HEK293 (cell line): ENCODE measurements at regions not wholly inside any gene's neighbourhood (a gene's known extent, or its start where the extent isn't known, plus 50 kb on each side); places are given as distances from the start of the nearest gene placed in this dataset.

Experiments used
- CTCF ChIA-PET: fragments of 350-600 bp; formaldehyde crosslinking; extraction: SDS; loops from one replicate; lab custom pipeline; 2021; ENCODE audit warnings: antibody characterized with exemption; lab: Yijun Ruan, JAX
- POLR2A ChIA-PET: fragments of 300-600 bp; formaldehyde crosslinking; extraction: SDS; loops from one replicate; lab custom pipeline; 2020; ENCODE audit warnings: antibody characterized with exemption, inconsistent platforms; lab: Yijun Ruan, JAX
- H3K27ac ChIP-seq: fragments of 200-500 bp; sonication (Bioruptor generic); 2 replicates; pipeline ENCODE4 v1.5.1; 2014; ENCODE audit warnings: low read depth, low read length, control low read depth, inconsistent platforms; ENCODE audit errors: extremely low read depth
- H3K36me3 ChIP-seq, 2 experiments: fragments of 200-500 bp in 1 of 2; sonication (Bioruptor generic) in 1 of 2; 1 replicate in 1 of 2; 2 replicates in 1 of 2; pipeline ENCODE4 v1.5.1; 2014 to 2017; ENCODE audit warnings: inconsistent platforms in 2 of 2, low read length in 2 of 2; ENCODE audit not compliant: control insufficient read depth in 2 of 2, insufficient read depth in 1 of 2
- H3K4me1 ChIP-seq: fragments of 200-500 bp; sonication (Bioruptor generic); 2 replicates; pipeline ENCODE4 v1.5.1; 2014; ENCODE audit warnings: mild to moderate bottlenecking, low read length, inconsistent platforms; ENCODE audit not compliant: control insufficient read depth, insufficient read depth
- H3K4me3 ChIP-seq: 2 replicates; pipeline ENCODE4 v1.5.1; 2011; ENCODE audit warnings: low read depth, mild to moderate bottlenecking, control low read depth, low read length, moderate library complexity
- H3K9me3 ChIP-seq: fragments of 200-500 bp; sonication (Bioruptor generic); 2 replicates; pipeline ENCODE4 v1.5.1; 2014; ENCODE audit warnings: low read depth, low read length, inconsistent platforms; ENCODE audit not compliant: control insufficient read depth, insufficient read depth
- EGR2 ChIP-seq: fragments of 450-650 bp; formaldehyde crosslinking; IDR thresholded peaks from 2 replicates; pipeline ENCODE4 v1.5.1; 2016; ENCODE audit warnings: low read depth, missing biosample characterization, missing genetic modification characterization
- KLF16 ChIP-seq: fragments of 450-650 bp; formaldehyde crosslinking; IDR thresholded peaks from 2 replicates; pipeline ENCODE4 v1.5.1; 2017; ENCODE audit warnings: missing biosample characterization, missing genetic modification characterization
- SP7 ChIP-seq: fragments of 450-650 bp; formaldehyde crosslinking; IDR thresholded peaks from 2 replicates; pipeline ENCODE4 v1.5.1; 2016; ENCODE audit warnings: missing biosample characterization, missing genetic modification characterization
- YY2 ChIP-seq: fragments of 450-650 bp; formaldehyde crosslinking; IDR thresholded peaks from 2 replicates; pipeline ENCODE4 v1.5.1; 2016; ENCODE audit warnings: missing biosample characterization, missing genetic modification characterization
- ZBTB17 ChIP-seq: fragments of 450-650 bp; formaldehyde crosslinking; IDR thresholded peaks from 2 replicates; pipeline ENCODE4 v1.5.1; 2016; ENCODE audit warnings: missing biosample characterization, missing genetic modification characterization
- ZFP41 ChIP-seq: fragments of 450-650 bp; formaldehyde crosslinking; IDR thresholded peaks from 2 replicates; pipeline ENCODE4 v1.5.1; 2016; ENCODE audit warnings: missing biosample characterization, missing genetic modification characterization, borderline replicate concordance
- ZFP69B ChIP-seq: fragments of 450-650 bp; formaldehyde crosslinking; IDR thresholded peaks from 2 replicates; pipeline ENCODE4 v1.5.1; 2016; ENCODE audit warnings: missing biosample characterization, missing genetic modification characterization
- ZNF239 ChIP-seq: fragments of 450-650 bp; formaldehyde crosslinking; IDR thresholded peaks from 2 replicates; pipeline ENCODE4 v1.5.1; 2016; ENCODE audit warnings: missing biosample characterization, missing genetic modification characterization
- ZNF266 ChIP-seq: fragments of 450-650 bp; formaldehyde crosslinking; IDR thresholded peaks from 2 replicates; pipeline ENCODE4 v1.5.1; 2016; ENCODE audit warnings: missing biosample characterization, missing genetic modification characterization, low read depth
- ZNF302 ChIP-seq: fragments of 450-650 bp; formaldehyde crosslinking; IDR thresholded peaks from 2 replicates; pipeline ENCODE4 v1.5.1; 2016; ENCODE audit warnings: missing biosample characterization, missing genetic modification characterization, low read depth
- ZNF398 ChIP-seq: fragments of 450-650 bp; formaldehyde crosslinking; IDR thresholded peaks from 2 replicates; pipeline ENCODE4 v1.5.1; 2017; ENCODE audit warnings: missing biosample characterization, missing genetic modification characterization
- ZNF558 ChIP-seq: fragments of 450-650 bp; formaldehyde crosslinking; IDR thresholded peaks from 2 replicates; pipeline ENCODE4 v1.5.1; 2016; ENCODE audit warnings: missing biosample characterization, missing genetic modification characterization
- ZNF623 ChIP-seq: fragments of 450-650 bp; formaldehyde crosslinking; IDR thresholded peaks from 2 replicates; pipeline ENCODE4 v1.5.1; 2016; ENCODE audit warnings: missing biosample characterization, missing genetic modification characterization
- TF ChIP-seq, protein P1 (sequence below): sonication (generic); formaldehyde crosslinking; IDR thresholded peaks from 2 replicates; pipeline ENCODE4 v1.8.1; 2022; ENCODE audit warnings: mild to moderate bottlenecking, moderate library complexity, missing genetic modification reagents
- TF ChIP-seq, protein P2 (sequence below): fragments of 450-650 bp; formaldehyde crosslinking; IDR thresholded peaks from 2 replicates; pipeline ENCODE4 v1.5.1; 2016; ENCODE audit warnings: missing biosample characterization, missing genetic modification characterization

GRCh38 chr3:71934520-71935270, 149.7 kb upstream of the PROK2 start:
- no peak for TF ChIP-seq ZNF558
- no peak for TF ChIP-seq ZNF623 (tag by site-specific recombination)
- TF ChIP-seq, protein P1, sequence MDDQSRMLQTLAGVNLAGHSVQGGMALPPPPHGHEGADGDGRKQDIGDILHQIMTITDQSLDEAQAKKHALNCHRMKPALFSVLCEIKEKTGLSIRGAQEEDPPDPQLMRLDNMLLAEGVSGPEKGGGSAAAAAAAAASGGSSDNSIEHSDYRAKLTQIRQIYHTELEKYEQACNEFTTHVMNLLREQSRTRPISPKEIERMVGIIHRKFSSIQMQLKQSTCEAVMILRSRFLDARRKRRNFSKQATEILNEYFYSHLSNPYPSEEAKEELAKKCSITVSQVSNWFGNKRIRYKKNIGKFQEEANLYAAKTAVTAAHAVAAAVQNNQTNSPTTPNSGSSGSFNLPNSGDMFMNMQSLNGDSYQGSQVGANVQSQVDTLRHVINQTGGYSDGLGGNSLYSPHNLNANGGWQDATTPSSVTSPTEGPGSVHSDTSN: no peak
- no peak for TF ChIP-seq ZBTB17 (tag by site-specific recombination)
- no peak for TF ChIP-seq EGR2 (tag by site-specific recombination)
- TF ChIP-seq ZNF302 (tag by site-specific recombination): no peak
- no peak for TF ChIP-seq ZNF266
- no peak for TF ChIP-seq ZFP69B (tag by site-specific recombination)
- no peak for TF ChIP-seq ZNF239
- TF ChIP-seq ZFP41 (tag by site-specific recombination): no peak
- TF ChIP-seq SP7 (tag by site-specific recombination): no peak
- TF ChIP-seq ZNF398 (tag by site-specific recombination): no peak
- Histone ChIP-seq H3K9me3 (no peaks in the 10 kb centered on the region), H3K36me3 (no peaks in the 10 kb centered on the region), H3K4me1 (no peaks in the 10 kb centered on the region), H3K27ac (no peak overlapping the region), H3K4me3 (no peak overlapping the region)
- ChIA-PET CTCF (no interaction called here), POLR2A (no interaction called here)

DNA sequence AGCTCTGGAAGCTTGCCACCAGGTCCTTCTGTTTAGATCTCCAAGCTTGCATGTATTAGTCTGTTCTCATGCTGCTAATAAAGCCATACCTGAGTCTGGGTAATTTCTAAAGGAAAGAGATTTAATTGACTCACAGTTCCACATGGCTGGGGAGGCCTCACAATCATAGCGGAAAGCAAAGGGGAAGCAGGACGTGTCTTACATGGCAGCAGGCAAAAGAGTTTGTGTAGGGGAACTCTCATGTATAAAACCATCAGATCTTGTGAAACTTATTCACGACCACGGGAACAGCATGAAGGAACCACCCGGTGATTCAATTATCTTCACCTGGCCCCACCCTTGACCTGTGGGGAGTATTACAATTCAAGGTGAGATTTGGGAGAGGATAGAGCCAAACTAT, 147.0 kb upstream of the PROK2 start:
- CTCF ChIA-PET: interaction anchor here (0.6 to 1.0 kb wide), 2 partner anchors 65 to 402 kb away, joined by 3 read pairs; no protein-coding TSS in a partner anchor
- Histone ChIP-seq H3K4me3 (no peak overlapping the region), H3K36me3 (no peaks in the 10 kb centered on the region), H3K4me1 (no peaks in the 10 kb centered on the region), H3K9me3 (no peaks in the 10 kb centered on the region), H3K27ac (no peak overlapping the region)
- POLR2A ChIA-PET: no interaction called here
- TF ChIP-seq, protein P2, sequence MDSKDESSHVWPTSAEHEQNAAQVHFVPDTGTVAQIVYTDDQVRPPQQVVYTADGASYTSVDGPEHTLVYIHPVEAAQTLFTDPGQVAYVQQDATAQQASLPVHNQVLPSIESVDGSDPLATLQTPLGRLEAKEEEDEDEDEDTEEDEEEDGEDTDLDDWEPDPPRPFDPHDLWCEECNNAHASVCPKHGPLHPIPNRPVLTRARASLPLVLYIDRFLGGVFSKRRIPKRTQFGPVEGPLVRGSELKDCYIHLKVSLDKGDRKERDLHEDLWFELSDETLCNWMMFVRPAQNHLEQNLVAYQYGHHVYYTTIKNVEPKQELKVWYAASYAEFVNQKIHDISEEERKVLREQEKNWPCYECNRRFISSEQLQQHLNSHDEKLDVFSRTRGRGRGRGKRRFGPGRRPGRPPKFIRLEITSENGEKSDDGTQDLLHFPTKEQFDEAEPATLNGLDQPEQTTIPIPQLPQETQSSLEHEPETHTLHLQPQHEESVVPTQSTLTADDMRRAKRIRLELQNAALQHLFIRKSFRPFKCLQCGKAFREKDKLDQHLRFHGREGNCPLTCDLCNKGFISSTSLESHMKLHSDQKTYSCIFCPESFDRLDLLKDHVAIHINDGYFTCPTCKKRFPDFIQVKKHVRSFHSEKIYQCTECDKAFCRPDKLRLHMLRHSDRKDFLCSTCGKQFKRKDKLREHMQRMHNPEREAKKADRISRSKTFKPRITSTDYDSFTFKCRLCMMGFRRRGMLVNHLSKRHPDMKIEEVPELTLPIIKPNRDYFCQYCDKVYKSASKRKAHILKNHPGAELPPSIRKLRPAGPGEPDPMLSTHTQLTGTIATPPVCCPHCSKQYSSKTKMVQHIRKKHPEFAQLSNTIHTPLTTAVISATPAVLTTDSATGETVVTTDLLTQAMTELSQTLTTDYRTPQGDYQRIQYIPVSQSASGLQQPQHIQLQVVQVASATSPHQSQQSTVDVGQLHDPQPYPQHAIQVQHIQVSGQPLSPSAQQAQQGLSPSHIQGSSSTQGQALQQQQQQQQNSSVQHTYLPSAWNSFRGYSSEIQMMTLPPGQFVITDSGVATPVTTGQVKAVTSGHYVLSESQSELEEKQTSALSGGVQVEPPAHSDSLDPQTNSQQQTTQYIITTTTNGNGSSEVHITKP (tag by site-specific recombination): no peak
- TF ChIP-seq KLF16 (tag by site-specific recombination) (no peak), YY2 (tag by site-specific recombination) (no peak)
